GM06990 (cell line): ENCODE measurements at regions not wholly inside any gene's neighbourhood (a gene's known extent, or its start where the extent isn't known, plus 50 kb on each side); places are given as distances from the start of the nearest gene placed in this dataset.

ENCODE experiments used
- DNase-seq: peaks from one replicate; pipeline ENCODE4 v3.0.0-alpha.2; 2011; ENCODE audit not compliant: insufficient read length; ENCODE audit errors: extremely low read depth
- H3K27me3 ChIP-seq: replicated peaks from 2 replicates; pipeline ENCODE4 v1.6.0; 2011; ENCODE audit warnings: low read length; ENCODE audit not compliant: control insufficient read depth, insufficient read depth
- H3K36me3 ChIP-seq: 2 replicates; pipeline ENCODE4 v1.5.1; 2011; ENCODE audit warnings: low read length; ENCODE audit not compliant: control insufficient read depth, insufficient read depth
- H3K4me3 ChIP-seq: replicated peaks from 2 replicates; pipeline ENCODE4 v1.5.1; 2011; ENCODE audit warnings: low read depth, mild to moderate bottlenecking, control low read depth, low read length
- TF ChIP-seq, protein P1 (sequence below): IDR thresholded peaks from 2 replicates; pipeline ENCODE4 v1.5.1; 2011; ENCODE audit warnings: low read length, control low read depth, mild to moderate bottlenecking, inconsistent platforms; ENCODE audit not compliant: insufficient read depth, poor library complexity, severe bottlenecking

DNA sequence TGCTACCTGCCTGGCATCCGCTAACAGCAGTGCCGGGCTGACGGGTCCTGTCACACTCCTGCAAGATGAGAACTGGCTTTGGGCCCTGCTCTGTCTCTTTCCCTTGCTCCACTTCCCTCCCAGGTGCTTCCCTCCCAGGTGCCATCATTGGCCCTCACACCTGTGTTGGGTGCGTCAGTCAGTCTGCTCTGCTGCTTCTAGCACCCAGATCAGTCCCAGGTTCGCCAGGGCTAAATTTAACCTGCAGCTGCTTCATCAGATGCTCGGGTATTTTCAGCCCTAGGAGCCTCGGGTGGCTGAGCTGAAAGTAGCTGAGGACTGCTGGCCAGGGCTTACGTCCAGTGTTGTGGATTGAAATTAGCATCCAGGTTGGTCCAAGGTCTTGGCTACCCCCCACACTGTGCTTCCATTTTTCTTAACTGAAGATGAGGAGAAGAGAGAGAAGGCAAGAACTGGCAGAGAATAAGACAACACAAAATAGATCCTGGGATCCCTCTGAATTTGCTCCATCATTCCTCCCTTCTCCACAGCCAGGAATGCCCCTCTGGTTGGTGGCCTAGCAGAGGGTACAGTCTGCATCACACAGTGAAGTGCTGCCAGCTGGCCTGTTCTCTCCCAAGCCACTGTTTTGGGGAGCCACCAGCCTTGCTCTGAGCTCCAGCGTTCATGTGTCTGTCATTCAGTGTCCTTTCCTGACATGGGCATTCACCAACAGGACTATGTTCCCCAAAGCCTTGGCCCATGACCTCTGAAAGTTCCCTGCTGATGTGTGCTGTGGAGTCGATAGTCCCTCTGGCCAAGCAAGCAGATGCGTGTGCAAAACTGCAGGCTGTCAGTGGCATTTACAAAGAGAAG, 65.9 kb upstream of the SYPL1 start:
- no peak overlapping the region for H3K4me3 ChIP-seq
- H3K27me3 ChIP-seq: no peaks in the 10 kb centered on the region
- DNase-seq: no peak
- TF ChIP-seq, protein P1, sequence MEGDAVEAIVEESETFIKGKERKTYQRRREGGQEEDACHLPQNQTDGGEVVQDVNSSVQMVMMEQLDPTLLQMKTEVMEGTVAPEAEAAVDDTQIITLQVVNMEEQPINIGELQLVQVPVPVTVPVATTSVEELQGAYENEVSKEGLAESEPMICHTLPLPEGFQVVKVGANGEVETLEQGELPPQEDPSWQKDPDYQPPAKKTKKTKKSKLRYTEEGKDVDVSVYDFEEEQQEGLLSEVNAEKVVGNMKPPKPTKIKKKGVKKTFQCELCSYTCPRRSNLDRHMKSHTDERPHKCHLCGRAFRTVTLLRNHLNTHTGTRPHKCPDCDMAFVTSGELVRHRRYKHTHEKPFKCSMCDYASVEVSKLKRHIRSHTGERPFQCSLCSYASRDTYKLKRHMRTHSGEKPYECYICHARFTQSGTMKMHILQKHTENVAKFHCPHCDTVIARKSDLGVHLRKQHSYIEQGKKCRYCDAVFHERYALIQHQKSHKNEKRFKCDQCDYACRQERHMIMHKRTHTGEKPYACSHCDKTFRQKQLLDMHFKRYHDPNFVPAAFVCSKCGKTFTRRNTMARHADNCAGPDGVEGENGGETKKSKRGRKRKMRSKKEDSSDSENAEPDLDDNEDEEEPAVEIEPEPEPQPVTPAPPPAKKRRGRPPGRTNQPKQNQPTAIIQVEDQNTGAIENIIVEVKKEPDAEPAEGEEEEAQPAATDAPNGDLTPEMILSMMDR: no peak
- no peaks in the 10 kb centered on the region for H3K36me3 ChIP-seq

DNA sequence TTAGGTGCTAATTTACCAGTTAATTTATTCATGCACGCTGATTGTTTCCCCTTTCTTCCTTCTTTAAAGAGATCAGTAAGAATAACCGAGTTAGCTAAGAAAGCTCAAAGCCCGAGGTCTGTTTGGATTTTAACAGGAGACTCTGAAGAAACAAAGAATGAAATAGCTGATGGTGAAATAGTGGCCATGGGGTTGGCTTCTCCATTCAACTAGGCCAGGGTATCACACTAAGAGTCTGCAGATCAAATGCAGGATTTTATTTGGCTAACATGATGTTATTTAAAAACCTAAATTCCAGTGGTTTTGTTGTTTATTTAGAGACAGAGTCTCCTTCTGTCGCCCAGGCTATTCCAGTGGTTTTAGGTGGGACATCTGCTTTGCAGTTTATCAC, 65.2 kb upstream of the SYPL1 start:
- DNase-seq: no peak
- H3K27me3 ChIP-seq: no peaks in the 10 kb centered on the region
- H3K36me3 ChIP-seq: no peaks in the 10 kb centered on the region
- no peak overlapping the region for H3K4me3 ChIP-seq
- TF ChIP-seq, protein P1: no peak

DNA sequence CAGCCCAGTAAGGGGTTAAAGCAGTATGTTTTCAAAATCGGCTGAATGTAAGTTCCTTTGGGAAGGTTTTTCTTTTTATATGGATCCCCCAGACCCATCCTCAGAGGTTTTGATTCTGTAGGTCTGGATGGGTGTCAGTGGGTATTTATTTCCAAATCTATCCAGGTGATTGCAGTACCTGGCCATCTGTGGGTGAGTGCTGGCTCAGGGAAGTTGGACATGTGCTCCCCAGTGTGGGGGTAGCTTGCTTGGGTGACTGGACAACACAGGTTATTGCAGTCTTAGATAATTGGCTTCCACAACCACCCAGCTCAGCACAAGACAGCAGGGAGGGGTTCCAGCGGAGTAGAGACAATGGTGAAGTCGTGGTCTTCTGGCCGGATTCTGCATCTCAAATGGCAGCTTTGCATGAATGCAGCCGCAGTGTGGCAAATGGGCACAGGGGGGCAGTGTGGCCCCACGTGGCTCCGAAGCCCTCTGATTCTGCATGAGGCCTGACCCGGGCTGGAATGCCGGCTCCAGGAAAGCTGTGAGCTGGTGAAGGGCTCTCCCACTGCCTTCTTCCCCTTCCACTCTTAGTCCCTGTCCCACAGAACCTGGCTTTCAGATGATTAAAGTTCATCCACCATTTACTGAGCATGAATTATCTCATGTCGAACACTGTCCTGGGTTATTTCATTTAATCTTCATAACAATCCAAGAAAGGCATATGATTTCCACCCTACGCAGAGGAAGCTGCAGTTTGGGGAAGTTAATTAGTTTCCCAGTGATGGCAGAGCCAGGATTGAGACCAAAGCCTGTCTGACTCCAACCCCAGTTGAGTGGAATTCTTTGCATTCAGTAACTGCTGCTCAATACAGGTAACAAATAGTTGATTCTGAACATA, 64.5 kb upstream of the SYPL1 start:
- no peak overlapping the region for H3K4me3 ChIP-seq
- H3K36me3 ChIP-seq: no peaks in the 10 kb centered on the region
- peak; percentile 71 for DNase-seq
- H3K27me3 ChIP-seq: no peaks in the 10 kb centered on the region
- TF ChIP-seq, protein P1: peak; percentile 95

DNA sequence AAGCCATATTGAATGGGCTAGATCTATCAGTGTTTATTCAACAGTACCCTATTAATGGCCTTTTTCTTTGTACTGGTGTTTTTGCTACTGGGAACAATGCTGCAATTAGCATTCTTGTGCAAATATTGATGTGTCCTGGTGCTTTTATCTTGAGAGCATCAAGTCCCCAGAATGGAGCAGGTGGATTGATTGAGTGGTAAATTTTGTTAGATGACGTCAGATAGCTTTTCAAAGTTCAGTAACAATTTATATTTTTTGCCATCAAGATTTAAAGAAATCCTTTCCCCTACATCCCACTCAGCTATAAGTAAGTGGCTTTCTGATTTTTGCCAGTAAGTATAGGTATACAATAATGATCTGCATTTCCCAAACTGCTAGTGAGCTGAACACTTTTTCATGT, 63.4 kb upstream of the SYPL1 start:
- TF ChIP-seq, protein P1: no peak
- no peaks in the 10 kb centered on the region for H3K36me3 ChIP-seq
- H3K27me3 ChIP-seq: no peaks in the 10 kb centered on the region
- no peak overlapping the region for H3K4me3 ChIP-seq
- DNase-seq: no peak

DNA sequence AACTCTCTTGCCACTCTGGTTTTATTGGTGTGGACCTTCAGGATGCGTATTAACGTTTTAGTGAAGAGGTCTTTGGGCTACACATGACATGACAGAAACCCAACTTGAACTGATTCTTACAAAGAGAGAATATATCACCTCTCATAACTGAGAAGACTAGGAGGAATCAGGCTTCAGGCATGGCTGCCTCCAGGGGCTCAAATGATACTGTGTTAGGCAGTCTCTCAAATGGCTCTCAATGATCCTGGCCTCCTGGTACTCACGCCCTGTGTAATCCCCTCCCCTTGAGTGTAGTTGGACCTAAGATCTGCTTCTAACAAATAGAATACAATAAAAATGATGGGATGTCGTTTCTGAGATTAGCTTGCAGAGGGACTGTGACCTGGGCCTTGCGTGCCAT, 58.5 kb upstream of the SYPL1 start:
- TF ChIP-seq, protein P1: no peak
- DNase-seq: no peak
- no peaks in the 10 kb centered on the region for H3K36me3 ChIP-seq
- no peak overlapping the region for H3K4me3 ChIP-seq
- H3K27me3 ChIP-seq: no peaks in the 10 kb centered on the region
